ENCODE measurements at regions not wholly inside any gene's neighbourhood (a gene's known extent, or its start where the extent isn't known, plus 50 kb on each side); places are given as distances from the start of the nearest gene placed in this dataset.
"Not testable (repeated sequence)": the region's sequence is repeated elsewhere in the genome, so short reads cannot be mapped to it uniquely, and the experiment has no call there.

GRCh38 chr2:71962911-71963694 is 184.6 kb downstream of the CYP26B1 start:
- FAIRE-seq (no peak), DNase-seq (ENCODE audit: extremely low spot score, insufficient read length, low read depth) (no peak)

GRCh38 chr2:71962350-71962749 is 185.3 kb downstream of the CYP26B1 start:
- FAIRE-seq = no peak

GRCh38 chr2:71961289-71962027 is 186.2 kb downstream of the CYP26B1 start:
- no peak for DNase-seq (ENCODE audit: extremely low spot score, insufficient read length, low read depth)
- no peak for FAIRE-seq

More at GRCh38 chr2:71962350-71962749, 185.3 kb downstream of the CYP26B1 start:
- no peak for DNase-seq (ENCODE audit: extremely low spot score, insufficient read length, low read depth)

- no peak for FAIRE-seq
- DNase-seq (ENCODE audit: extremely low spot score, insufficient read length, low read depth) = no peak
Measured at GRCh38 chr2:71959494-71959893, 188.2 kb downstream of the CYP26B1 start.

- FAIRE-seq; DNase-seq (ENCODE audit: extremely low spot score, insufficient read length, low read depth): not testable (repeated sequence)
Measured at GRCh38 chr2:71958426-71958825, 189.2 kb downstream of the CYP26B1 start.

- FAIRE-seq (no peak), DNase-seq (ENCODE audit: extremely low spot score, insufficient read length, low read depth) (no peak)
Measured at GRCh38 chr2:71952572-71953188, 195.0 kb downstream of the CYP26B1 start.

GRCh38 chr2:71951718-71952404 is 195.8 kb downstream of the CYP26B1 start:
- FAIRE-seq = no peak
- DNase-seq (ENCODE audit: extremely low spot score, insufficient read length, low read depth) = no peak

- FAIRE-seq = no peak
- DNase-seq (ENCODE audit: extremely low spot score, insufficient read length, low read depth) = no peak
Measured at GRCh38 chr2:71951083-71951468, 196.6 kb downstream of the CYP26B1 start.

GRCh38 chr2:71950256-71951082 is 197.2 kb downstream of the CYP26B1 start:
- no peak for DNase-seq (ENCODE audit: extremely low spot score, insufficient read length, low read depth)
- FAIRE-seq = no peak

- FAIRE-seq (no peak), DNase-seq (ENCODE audit: extremely low spot score, insufficient read length, low read depth) (no peak)
Measured at GRCh38 chr2:71949537-71949798, 198.2 kb downstream of the CYP26B1 start.

GRCh38 chr2:71948781-71949536 is 198.7 kb downstream of the CYP26B1 start:
- FAIRE-seq (no peak), DNase-seq (ENCODE audit: extremely low spot score, insufficient read length, low read depth) (no peak)

- FAIRE-seq (no peak), DNase-seq (ENCODE audit: extremely low spot score, insufficient read length, low read depth) (no peak)
Measured at GRCh38 chr2:71947809-71948208, 199.9 kb downstream of the CYP26B1 start.

- DNase-seq (ENCODE audit: extremely low spot score, insufficient read length, low read depth) = no peak
- FAIRE-seq = no peak
Measured at GRCh38 chr2:71945603-71945959, 202.1 kb downstream of the CYP26B1 start.

GRCh38 chr2:71944806-71945602 is 202.7 kb downstream of the CYP26B1 start:
- no peak for FAIRE-seq
- DNase-seq (ENCODE audit: extremely low spot score, insufficient read length, low read depth) = no peak

- no peak for DNase-seq (ENCODE audit: extremely low spot score, insufficient read length, low read depth)
- no peak for FAIRE-seq
Measured at GRCh38 chr2:71944183-71944550, 203.5 kb downstream of the CYP26B1 start.

- DNase-seq (ENCODE audit: extremely low spot score, insufficient read length, low read depth) = no peak
- no peak for FAIRE-seq
Measured at GRCh38 chr2:71943238-71944182, 204.2 kb downstream of the CYP26B1 start.

- no peak for FAIRE-seq
- no peak for DNase-seq (ENCODE audit: extremely low spot score, insufficient read length, low read depth)
Measured at GRCh38 chr2:71941726-71942525, 205.7 kb downstream of the CYP26B1 start.

Data from GM18507 (cell line).